Fibroblast of the aortic adventitia (primary cell): ENCODE measurements at regions not wholly inside any gene's neighbourhood (a gene's known extent, or its start where the extent isn't known, plus 50 kb on each side); places are given as distances from the start of the nearest gene placed in this dataset.
"Not testable (repeated sequence)": the region's sequence is repeated elsewhere in the genome, so short reads cannot be mapped to it uniquely, and the experiment has no call there.

Experiments
- DNase-seq: peaks from one replicate; pipeline ENCODE4 v3.0.0-alpha.2; 2010; ENCODE audit warnings: low read depth
- H3K4me3 ChIP-seq: 2 replicates; pipeline ENCODE4 v1.5.1; 2011; ENCODE audit warnings: low read depth, mild to moderate bottlenecking, control low read depth, low read length, moderate library complexity
- CTCF ChIP-seq: IDR thresholded peaks from 2 replicates; pipeline ENCODE4 v1.5.1; 2011; ENCODE audit warnings: mild to moderate bottlenecking, low read length, control low read depth, inconsistent platforms; ENCODE audit not compliant: insufficient read depth

- no peak for TF ChIP-seq CTCF
- no peak for DNase-seq
- no peak overlapping the region for H3K4me3 ChIP-seq
Measured at GRCh38 chr13:37510441-37510840, 88.1 kb downstream of the POSTN start.

GRCh38 chr13:37505531-37505930 is 93.0 kb downstream of the POSTN start:
- DNase-seq = no peak
- TF ChIP-seq CTCF = no peak
- no peak overlapping the region for H3K4me3 ChIP-seq

DNA sequence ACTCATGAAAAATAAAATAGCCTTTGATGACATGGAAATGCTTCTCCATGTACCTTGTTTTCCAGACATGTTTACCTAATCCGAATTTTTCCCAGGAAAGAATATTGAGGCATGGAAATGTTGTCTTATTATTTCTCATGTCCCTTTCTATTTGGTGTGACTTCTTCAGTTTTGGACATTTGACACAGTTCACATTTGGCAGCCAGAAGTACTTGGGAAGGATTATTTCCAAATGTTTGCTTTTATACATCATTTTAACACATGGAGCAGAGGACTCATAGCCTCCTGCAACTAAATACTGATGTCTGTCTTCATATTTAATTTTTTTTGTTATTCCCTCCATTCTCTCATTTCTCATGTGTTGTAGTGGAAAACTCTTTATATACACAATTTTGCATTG is 94.3 kb downstream of the POSTN start:
- no peak for TF ChIP-seq CTCF
- H3K4me3 ChIP-seq = no peak overlapping the region
- DNase-seq = no peak

- DNase-seq = no peak
- no peak overlapping the region for H3K4me3 ChIP-seq
- TF ChIP-seq CTCF = no peak
Measured at GRCh38 chr13:37503287-37503686, 95.3 kb downstream of the POSTN start.

DNA sequence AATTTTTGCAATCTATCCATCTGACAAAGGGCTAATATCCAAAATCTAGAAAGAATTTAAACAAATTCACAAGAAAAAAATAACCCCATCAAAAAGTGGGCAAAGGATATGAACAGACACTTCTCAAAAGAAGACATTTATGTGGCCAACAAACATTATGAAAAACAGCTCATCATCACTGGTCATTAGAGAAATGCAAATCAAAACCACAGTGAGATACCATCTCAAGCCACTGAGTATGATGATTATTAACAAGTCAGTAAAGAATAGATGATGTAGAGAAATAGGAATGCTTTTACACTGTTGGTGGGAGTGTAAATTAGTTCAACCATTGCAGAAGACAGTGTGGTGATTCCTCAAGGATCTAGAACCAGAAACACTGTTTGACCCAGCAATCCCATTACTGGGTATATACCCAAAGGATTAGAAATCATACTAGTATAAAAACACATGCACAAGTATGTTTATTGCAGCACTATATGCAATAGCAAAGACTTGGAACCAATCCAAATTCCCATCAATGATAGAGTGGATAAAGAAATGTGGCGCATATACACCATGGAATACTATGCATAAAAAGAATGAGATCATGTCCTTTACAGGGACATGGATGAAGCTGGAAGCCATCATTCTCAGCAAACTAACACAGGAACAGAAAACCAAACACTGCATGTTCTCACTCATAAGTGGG is 96.1 kb downstream of the POSTN start:
- H3K4me3 ChIP-seq, DNase-seq: not testable (repeated sequence)

DNA sequence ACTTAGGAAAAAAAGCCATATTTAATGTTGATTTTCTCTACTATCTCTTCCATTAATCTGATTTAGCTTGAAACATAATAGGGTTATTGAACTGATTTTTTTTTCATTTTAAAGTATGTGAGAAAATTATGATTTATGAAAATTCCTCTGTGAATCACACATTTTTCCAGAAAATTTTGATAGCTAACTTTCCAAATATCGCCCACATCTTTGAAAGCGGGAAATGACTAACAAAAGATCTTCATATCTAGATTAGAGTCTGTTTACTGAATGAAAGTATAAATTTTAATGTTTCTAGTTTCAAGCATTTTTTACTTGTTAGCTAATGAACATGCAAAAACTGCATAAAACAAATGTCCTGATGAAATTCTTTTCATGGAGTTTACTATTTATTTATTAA is 97.4 kb downstream of the POSTN start:
- no peak for TF ChIP-seq CTCF
- H3K4me3 ChIP-seq = no peak overlapping the region
- no peak for DNase-seq

GRCh38 chr13:37495046-37495445 is 103.5 kb downstream of the POSTN start:
- H3K4me3 ChIP-seq = no peak overlapping the region
- TF ChIP-seq CTCF = no peak
- peak; percentile 52 for DNase-seq
